Astrocyte of the cerebellum (primary cell): ENCODE measurements at regions not wholly inside any gene's neighbourhood (a gene's known extent, or its start where the extent isn't known, plus 50 kb on each side); places are given as distances from the start of the nearest gene placed in this dataset.

Experiments
- DNase-seq: peaks from one replicate; pipeline ENCODE4 v3.0.0-alpha.2; 2011; ENCODE audit warnings: low read depth
- H3K4me3 ChIP-seq: 2 replicates; pipeline ENCODE4 v1.5.1; 2011; ENCODE audit warnings: mild to moderate bottlenecking, low read depth, low read length, moderate library complexity
- in situ Hi-C: cut with HindIII; loops from 2 replicates; pipeline ENCODE4 v1.10.0; 2017; ENCODE audit warnings: low sequenced_read_pairs
- TF ChIP-seq, protein P1 (sequence below): IDR thresholded peaks from 2 replicates; pipeline ENCODE4 v1.5.1; 2012; ENCODE audit warnings: low read length, low read depth, moderate library complexity, mild to moderate bottlenecking; ENCODE audit errors: missing control alignments

DNA sequence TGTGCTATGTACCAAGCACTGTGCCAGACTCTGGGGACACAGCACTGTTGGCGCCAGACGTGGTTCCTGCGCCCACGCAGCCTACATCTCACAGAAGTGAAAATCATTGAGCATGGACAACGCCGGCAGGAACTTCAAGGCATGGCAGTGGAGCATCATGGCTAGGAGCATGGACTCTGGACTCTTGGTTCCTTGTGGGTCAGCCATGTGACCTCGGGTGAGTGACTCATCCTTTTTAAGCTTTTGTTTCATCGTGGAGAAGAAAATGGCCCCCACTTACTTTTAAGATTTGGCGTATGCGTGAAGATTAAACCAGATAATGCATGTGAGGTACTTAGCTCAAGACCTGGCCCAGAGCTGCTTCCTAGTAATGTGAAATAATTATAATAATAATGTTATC, 988.5 kb downstream of the UQCRFS1 start:
- TF ChIP-seq, protein P1, sequence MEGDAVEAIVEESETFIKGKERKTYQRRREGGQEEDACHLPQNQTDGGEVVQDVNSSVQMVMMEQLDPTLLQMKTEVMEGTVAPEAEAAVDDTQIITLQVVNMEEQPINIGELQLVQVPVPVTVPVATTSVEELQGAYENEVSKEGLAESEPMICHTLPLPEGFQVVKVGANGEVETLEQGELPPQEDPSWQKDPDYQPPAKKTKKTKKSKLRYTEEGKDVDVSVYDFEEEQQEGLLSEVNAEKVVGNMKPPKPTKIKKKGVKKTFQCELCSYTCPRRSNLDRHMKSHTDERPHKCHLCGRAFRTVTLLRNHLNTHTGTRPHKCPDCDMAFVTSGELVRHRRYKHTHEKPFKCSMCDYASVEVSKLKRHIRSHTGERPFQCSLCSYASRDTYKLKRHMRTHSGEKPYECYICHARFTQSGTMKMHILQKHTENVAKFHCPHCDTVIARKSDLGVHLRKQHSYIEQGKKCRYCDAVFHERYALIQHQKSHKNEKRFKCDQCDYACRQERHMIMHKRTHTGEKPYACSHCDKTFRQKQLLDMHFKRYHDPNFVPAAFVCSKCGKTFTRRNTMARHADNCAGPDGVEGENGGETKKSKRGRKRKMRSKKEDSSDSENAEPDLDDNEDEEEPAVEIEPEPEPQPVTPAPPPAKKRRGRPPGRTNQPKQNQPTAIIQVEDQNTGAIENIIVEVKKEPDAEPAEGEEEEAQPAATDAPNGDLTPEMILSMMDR: no peak
- in situ Hi-C loops: no loop called here
- no peak overlapping the region for H3K4me3 ChIP-seq
- no peak for DNase-seq

DNA sequence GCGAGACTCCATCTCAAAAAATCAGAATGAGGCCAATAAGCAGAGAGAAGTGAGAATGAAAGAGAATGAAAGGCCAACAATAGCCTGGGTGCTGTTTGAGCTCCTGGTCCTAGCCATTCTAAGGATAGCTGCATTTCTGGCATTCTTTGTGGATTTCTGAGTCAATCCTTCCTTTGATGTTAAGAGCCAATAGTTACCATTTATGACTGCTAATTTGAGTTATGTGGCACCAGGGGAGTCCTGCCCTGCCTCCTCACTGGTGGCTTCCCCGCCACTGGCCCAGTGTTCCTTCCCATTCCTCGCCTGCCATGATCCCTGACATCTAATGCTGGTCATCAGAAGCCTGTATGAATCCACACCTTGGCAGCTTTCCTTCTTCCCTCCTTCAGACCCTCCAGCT, 991.2 kb downstream of the UQCRFS1 start:
- DNase-seq: peak; percentile 48
- in situ Hi-C loops: no loop called here
- H3K4me3 ChIP-seq: no peak overlapping the region
- TF ChIP-seq, protein P1: no peak

DNA sequence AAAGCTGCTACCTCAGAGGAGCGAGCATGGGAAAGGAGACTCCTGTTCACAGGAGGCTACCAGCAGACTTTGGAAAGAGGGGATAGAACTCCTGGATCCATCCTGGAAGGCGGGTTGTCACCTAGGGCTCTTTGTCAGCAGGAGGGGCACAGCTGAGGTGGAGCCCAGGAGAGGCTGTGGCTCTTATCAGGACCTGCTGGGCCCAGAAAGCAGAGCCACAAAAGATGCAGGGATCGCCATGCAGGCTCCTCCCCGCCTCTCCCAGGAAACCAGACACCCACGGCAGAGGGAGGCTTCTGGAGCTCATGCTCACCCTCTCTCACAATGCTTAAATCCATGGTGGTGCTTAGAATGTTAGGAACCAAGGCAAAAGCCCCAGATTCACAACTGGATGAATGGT, 994.2 kb downstream of the UQCRFS1 start:
- in situ Hi-C loops: no loop called here
- TF ChIP-seq, protein P1: no peak
- DNase-seq: no peak
- H3K4me3 ChIP-seq: no peak overlapping the region

DNA sequence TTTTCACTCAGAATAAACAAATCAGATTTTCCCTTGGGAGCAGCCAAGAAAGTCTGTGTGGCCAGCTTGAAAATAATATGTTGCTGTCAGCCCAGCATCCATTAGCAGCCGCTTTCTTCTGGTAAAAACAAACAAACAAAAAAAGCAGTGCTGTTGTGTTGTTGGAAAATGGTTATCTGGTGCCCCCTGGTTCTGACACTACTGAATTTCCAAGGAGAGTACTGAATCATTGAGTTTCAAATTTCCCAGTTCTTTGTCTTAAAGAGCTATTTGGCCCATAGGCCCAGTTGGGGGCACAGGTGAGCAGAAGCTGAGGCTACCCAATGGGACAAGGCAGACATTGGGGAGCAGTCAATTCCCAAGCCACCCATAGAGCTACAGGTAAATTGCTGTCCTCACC, 995.9 kb downstream of the UQCRFS1 start:
- no peak for DNase-seq
- in situ Hi-C loops: no loop called here
- H3K4me3 ChIP-seq: no peak overlapping the region
- TF ChIP-seq, protein P1: peak; percentile 2

DNA sequence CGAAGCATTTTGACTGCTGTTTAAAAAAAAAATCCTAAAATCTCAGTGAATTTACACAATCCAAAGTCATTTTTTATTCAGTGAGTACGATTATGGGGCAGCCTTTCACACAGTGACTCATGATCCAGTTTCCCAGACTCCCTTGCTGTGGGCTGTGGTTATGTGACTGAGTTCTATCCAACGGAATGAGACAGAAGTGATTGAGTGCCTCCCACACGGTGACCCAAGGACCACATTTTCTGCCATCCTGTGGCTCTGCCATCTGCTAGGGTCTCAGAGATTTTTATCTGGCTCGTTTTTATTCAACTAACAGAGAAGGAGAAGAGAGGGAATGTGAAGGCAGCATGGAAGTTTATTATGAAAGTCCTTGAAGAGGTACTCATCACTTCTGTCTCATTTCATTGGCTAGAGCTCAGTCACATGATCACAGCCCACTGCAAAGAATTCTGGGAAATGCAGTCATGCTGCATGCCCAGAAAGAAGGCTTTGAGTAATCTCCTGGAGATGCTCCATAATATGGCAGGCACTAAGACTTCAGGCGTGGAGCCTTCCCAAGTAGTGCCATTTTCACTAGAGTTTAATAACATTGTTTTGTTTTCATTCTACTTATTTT, 999.4 kb downstream of the UQCRFS1 start:
- no peak for DNase-seq
- no peak overlapping the region for H3K4me3 ChIP-seq
- in situ Hi-C loops: no loop called here
- TF ChIP-seq, protein P1: no peak

DNA sequence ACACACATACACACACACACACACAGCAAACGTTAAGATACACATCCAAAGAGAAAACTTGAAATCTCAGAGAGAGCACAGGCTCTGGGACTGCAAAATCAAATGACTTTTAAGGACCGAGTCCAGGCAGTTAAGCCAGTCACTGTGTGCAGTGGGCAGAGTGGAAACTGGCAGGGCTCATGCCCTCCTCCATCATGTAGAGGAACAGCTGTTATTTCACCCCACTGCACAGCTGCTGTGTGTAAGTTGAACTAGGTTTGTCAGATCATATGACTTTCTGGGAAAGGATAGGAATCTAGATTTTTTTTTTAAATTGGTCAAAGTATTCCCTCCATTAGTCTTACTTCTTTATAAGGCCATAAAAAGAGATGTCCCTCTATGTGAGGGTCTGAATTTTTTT, 1002.1 kb downstream of the UQCRFS1 start:
- no peak for DNase-seq
- TF ChIP-seq, protein P1: no peak
- in situ Hi-C loops: no loop called here
- no peak overlapping the region for H3K4me3 ChIP-seq
